Naive thymus-derived CD8-positive, alpha-beta T cell (primary cell): ENCODE measurements at regions not wholly inside any gene's neighbourhood (a gene's known extent, or its start where the extent isn't known, plus 50 kb on each side); places are given as distances from the start of the nearest gene placed in this dataset.
A peak's percentile ranks its signal among the peaks of the same experiment; 100 is the strongest.

ENCODE experiments used
- ATAC-seq, 2 donors: fragments of 150-1000 bp; cut with Tn5 transposase in 1 of 2; sonication (Bioruptor Pico), chemical (Tn5 transposase) in 1 of 2; 1 replicate in 1 of 2; 2 replicates in 1 of 2; pipeline ENCODE4 v1.10.0; 2021; ENCODE audit warnings: mild to moderate bottlenecking in 2 of 2, moderate library complexity in 2 of 2
- POLR2A ChIA-PET: fragments of 350-600 bp; sonication (Branson Sonifier 250); formaldehyde crosslinking; loops from one replicate; lab custom pipeline; 2021; ENCODE audit warnings: antibody characterized with exemption; lab: Charles Lee
- DNase-seq, 10 donors: peaks; one replicate each; pipeline versions ENCODE4 v3.0.0 to v3.0.0-alpha.2; 2020 to 2022
- H3K27ac Mint-ChIP-seq, 10 donors: one replicate each; pipeline ENCODE4 v1.8.0; 2020 to 2022; ENCODE audit warnings: mild to moderate bottlenecking in 10 of 10, mixed read lengths in 10 of 10, moderate library complexity in 4 of 10, inconsistent platforms in 1 of 10
- H3K27me3 Mint-ChIP-seq, 5 donors: one replicate each; pipeline ENCODE4 v1.8.0; 2021 to 2022; ENCODE audit warnings: mixed read lengths in 5 of 5
- H3K36me3 Mint-ChIP-seq, 3 donors: one replicate each; pipeline ENCODE4 v1.8.0; 2020 to 2022; ENCODE audit warnings: mixed read lengths in 3 of 3, mild to moderate bottlenecking in 2 of 3, inconsistent platforms in 1 of 3
- H3K4me1 Mint-ChIP-seq, 4 donors: one replicate each; pipeline ENCODE4 v1.8.0; 2021 to 2022; ENCODE audit warnings: mixed read lengths in 4 of 4
- H3K4me3 Mint-ChIP-seq, 10 donors: one replicate each; pipeline ENCODE4 v1.8.0; 2020 to 2022; ENCODE audit warnings: mild to moderate bottlenecking in 10 of 10, mixed read lengths in 10 of 10, moderate library complexity in 6 of 10, inconsistent platforms in 1 of 10
- H3K9me3 Mint-ChIP-seq, 9 donors: one replicate each; pipeline ENCODE4 v1.8.0; 2020 to 2022; ENCODE audit warnings: mixed read lengths in 9 of 9, mild to moderate bottlenecking in 3 of 9, inconsistent platforms in 1 of 9, moderate library complexity in 1 of 9

GRCh38 chr11:106464728-106465127 lies 387.3 kb downstream of the AASDHPPT start:
- Mint-ChIP-seq H3K36me3 (no peaks in the 10 kb centered on the region), H3K4me3 (no peak overlapping the region), H3K9me3 (peaks cover 0 to 29% (median 5%) of the 10 kb centered on the region in 9 donors), H3K4me1 (no peaks in the 10 kb centered on the region), H3K27ac (no peak overlapping the region), H3K27me3 (no peaks in the 10 kb centered on the region)
- ATAC-seq (no peak), DNase-seq (no peak)
- POLR2A ChIA-PET: no interaction called here

DNA sequence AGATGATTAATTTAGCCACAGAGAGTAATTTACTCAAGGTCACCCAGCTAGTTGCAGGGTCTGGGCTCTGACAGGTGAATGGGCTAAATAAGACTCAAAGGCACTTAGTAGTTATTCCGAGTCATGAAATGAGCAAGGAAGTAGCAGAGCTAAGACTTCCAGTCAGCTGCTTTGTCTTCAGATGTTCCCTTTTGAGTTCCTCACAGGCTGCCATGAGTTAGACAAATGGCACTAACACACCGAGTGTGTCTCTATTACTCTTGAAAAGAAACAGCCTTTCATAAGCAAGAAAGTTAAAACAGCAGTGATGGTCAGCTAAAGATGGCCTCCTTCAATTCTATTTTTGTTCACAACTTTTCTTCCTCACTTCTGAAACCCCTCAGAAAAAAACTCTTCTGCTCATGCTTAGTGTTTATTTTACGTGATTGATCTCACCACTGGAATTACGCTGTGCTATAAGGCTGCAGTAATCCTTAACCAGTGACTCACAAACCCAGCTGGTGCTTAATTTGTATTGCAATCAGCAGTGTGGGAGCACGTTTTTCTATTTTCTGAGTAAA lies 389.1 kb downstream of the AASDHPPT start:
- no peaks in the 10 kb centered on the region for H3K4me1 Mint-ChIP-seq
- peaks cover 0 to 33% (median 7%) of the 10 kb centered on the region in 9 donors for H3K9me3 Mint-ChIP-seq
- H3K36me3 Mint-ChIP-seq: no peaks in the 10 kb centered on the region
- DNase-seq: no peak
- POLR2A ChIA-PET: no interaction called here
- H3K27ac Mint-ChIP-seq: no peak overlapping the region
- H3K4me3 Mint-ChIP-seq: no peak overlapping the region
- ATAC-seq: no peak
- no peaks in the 10 kb centered on the region for H3K27me3 Mint-ChIP-seq

- ATAC-seq: no peak
- Mint-ChIP-seq H3K4me1 (no peaks in the 10 kb centered on the region), H3K27ac (no peak overlapping the region), H3K9me3 (peaks cover 0 to 27% (median 5%) of the 10 kb centered on the region in 9 donors), H3K27me3 (no peaks in the 10 kb centered on the region), H3K4me3 (no peak overlapping the region), H3K36me3 (no peaks in the 10 kb centered on the region)
- no peak for DNase-seq
- POLR2A ChIA-PET: no interaction called here
Measured at GRCh38 chr11:106467501-106467900, 390.0 kb downstream of the AASDHPPT start.

DNA sequence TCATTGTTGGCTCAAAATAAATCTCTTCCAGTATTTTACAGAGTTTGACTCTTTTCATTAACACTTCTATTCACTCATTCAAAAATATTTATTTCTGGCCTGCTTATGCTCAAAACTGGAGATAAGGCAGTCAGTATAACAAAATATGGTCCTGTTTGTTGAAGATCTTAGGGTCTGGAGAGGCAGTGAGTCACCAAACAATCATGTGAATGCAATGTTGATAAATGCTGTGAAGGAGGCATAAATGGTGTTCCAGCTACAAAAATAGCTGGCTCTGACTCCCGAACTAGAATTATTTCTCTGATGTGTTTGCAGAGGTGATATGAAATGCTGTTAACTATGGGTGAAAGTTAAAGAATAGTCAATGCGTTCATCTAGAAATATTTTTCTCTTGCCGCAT lies 390.6 kb downstream of the AASDHPPT start:
- DNase-seq: no peak
- Mint-ChIP-seq H3K9me3 (peaks cover 0 to 28% (median 5%) of the 10 kb centered on the region in 9 donors), H3K27ac (no peak overlapping the region), H3K36me3 (no peaks in the 10 kb centered on the region), H3K4me1 (no peaks in the 10 kb centered on the region), H3K27me3 (no peaks in the 10 kb centered on the region), H3K4me3 (no peak overlapping the region)
- no peak for ATAC-seq
- POLR2A ChIA-PET: no interaction called here

DNA sequence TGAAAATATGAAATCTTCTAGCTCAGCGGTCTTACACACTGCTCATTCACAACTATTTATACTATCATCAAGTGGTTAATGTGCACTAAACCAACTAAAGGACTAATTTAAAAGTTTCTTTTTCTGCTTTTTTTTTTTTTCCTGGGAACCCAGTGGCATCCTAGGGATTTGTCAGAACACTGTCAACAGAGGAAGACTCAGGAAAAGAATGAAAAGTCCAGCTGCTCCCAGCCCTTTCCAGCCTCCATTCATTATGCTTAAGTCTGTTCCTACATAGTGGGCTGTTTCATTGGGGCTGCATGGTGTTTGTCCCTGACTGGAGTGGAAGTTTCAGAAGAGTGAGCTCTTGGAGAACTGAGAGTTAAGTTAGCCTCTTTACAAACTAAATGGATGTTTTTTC lies 391.1 kb downstream of the AASDHPPT start:
- Mint-ChIP-seq H3K4me3 (no peak overlapping the region), H3K36me3 (no peaks in the 10 kb centered on the region), H3K27me3 (no peaks in the 10 kb centered on the region), H3K27ac (no peak overlapping the region), H3K4me1 (no peaks in the 10 kb centered on the region), H3K9me3 (peaks cover 0 to 29% (median 4%) of the 10 kb centered on the region in 9 donors)
- ATAC-seq (no peak), DNase-seq (no peak)
- POLR2A ChIA-PET: no interaction called here

- DNase-seq (no peak), ATAC-seq (no peak)
- POLR2A ChIA-PET: no interaction called here
- H3K36me3 Mint-ChIP-seq: no peaks in the 10 kb centered on the region
- no peaks in the 10 kb centered on the region for H3K4me1 Mint-ChIP-seq
- H3K27me3 Mint-ChIP-seq: no peaks in the 10 kb centered on the region
- no peak overlapping the region for H3K4me3 Mint-ChIP-seq
- H3K9me3 Mint-ChIP-seq: peaks cover 0 to 31% (median 2%) of the 10 kb centered on the region in 9 donors
- no peak overlapping the region for H3K27ac Mint-ChIP-seq
Measured at GRCh38 chr11:106470230-106470629, 392.8 kb downstream of the AASDHPPT start.

- Mint-ChIP-seq H3K9me3 (peaks cover 0 to 26% (median 2%) of the 10 kb centered on the region in 9 donors), H3K36me3 (no peaks in the 10 kb centered on the region), H3K27ac (peak overlapping the region in 1 of 10 donors; percentile 66), H3K4me3 (no peak overlapping the region), H3K4me1 (no peaks in the 10 kb centered on the region), H3K27me3 (no peaks in the 10 kb centered on the region)
- ATAC-seq (no peak), DNase-seq (no peak)
- POLR2A ChIA-PET: no interaction called here
Measured at GRCh38 chr11:106471276-106471675, 393.8 kb downstream of the AASDHPPT start.

GRCh38 chr11:106473089-106473722 lies 395.7 kb downstream of the AASDHPPT start:
- H3K27me3 Mint-ChIP-seq: no peaks in the 10 kb centered on the region
- ATAC-seq (no peak), DNase-seq (no peak)
- H3K4me3 Mint-ChIP-seq: no peak overlapping the region
- no peaks in the 10 kb centered on the region for H3K36me3 Mint-ChIP-seq
- no peaks in the 10 kb centered on the region for H3K4me1 Mint-ChIP-seq
- H3K27ac Mint-ChIP-seq: no peak overlapping the region
- POLR2A ChIA-PET: no interaction called here
- H3K9me3 Mint-ChIP-seq: peaks cover 0 to 23% (median 3%) of the 10 kb centered on the region in 9 donors

GRCh38 chr11:106474274-106474673 lies 396.8 kb downstream of the AASDHPPT start:
- Mint-ChIP-seq H3K4me1 (no peaks in the 10 kb centered on the region), H3K27ac (no peak overlapping the region), H3K4me3 (no peak overlapping the region), H3K36me3 (no peaks in the 10 kb centered on the region), H3K9me3 (peaks cover 0 to 21% (median 2%) of the 10 kb centered on the region in 9 donors), H3K27me3 (no peaks in the 10 kb centered on the region)
- POLR2A ChIA-PET: no interaction called here
- DNase-seq (no peak), ATAC-seq (no peak)

DNA sequence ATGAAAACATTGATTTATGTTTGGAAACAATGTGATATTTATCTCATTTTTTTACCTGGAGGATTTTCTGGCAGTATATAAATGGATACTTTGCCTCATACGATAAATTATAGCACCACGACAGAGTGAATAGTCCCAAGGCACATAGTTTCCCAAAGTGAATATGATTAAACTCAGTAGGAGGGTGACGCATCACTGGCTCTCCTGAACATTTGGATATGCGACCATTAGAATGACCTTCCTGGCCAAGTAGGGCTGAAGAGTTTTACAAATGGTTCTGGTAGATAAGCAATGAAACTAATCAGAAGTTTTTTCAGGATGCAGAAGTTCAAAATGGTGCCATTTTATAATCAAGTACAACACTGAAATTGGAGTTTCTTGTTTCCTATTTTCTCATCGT lies 397.7 kb downstream of the AASDHPPT start:
- Mint-ChIP-seq H3K36me3 (no peaks in the 10 kb centered on the region), H3K27ac (no peak overlapping the region), H3K27me3 (no peaks in the 10 kb centered on the region), H3K9me3 (peaks cover 0 to 21% (median 2%) of the 10 kb centered on the region in 9 donors), H3K4me3 (no peak overlapping the region), H3K4me1 (no peaks in the 10 kb centered on the region)
- no peak for DNase-seq
- no peak for ATAC-seq
- POLR2A ChIA-PET: no interaction called here

- Mint-ChIP-seq H3K36me3 (no peaks in the 10 kb centered on the region), H3K4me3 (no peak overlapping the region), H3K9me3 (peaks cover 0 to 17% (median 0%) of the 10 kb centered on the region in 9 donors), H3K27ac (no peak overlapping the region), H3K27me3 (no peaks in the 10 kb centered on the region), H3K4me1 (no peaks in the 10 kb centered on the region)
- no peak for ATAC-seq
- POLR2A ChIA-PET: no interaction called here
- no peak for DNase-seq
Measured at GRCh38 chr11:106477776-106478175, 400.3 kb downstream of the AASDHPPT start.

DNA sequence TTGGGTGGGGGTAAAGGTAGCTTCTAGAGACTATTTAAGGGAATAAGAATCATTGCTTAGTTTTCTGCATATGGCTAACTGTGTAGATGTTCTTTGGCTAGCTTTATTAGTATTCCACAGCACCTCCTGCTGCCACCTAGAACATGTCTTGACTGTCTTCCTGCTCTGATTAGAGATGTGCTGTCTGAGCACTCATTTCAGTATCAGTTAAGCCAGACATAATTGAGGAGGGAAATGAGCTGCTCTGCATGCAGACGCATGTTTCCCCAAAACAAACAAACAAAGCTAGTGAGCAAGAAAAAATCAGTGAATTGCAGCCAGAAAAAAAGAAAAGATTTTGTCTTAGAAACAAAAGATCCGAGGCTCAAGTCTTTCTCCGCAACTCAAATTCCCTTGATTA lies 402.2 kb downstream of the AASDHPPT start:
- Mint-ChIP-seq H3K4me3 (no peak overlapping the region), H3K4me1 (no peaks in the 10 kb centered on the region), H3K27me3 (no peaks in the 10 kb centered on the region), H3K9me3 (peaks cover 0 to 10% (median 0%) of the 10 kb centered on the region in 9 donors), H3K36me3 (no peaks in the 10 kb centered on the region), H3K27ac (no peak overlapping the region)
- ATAC-seq (no peak), DNase-seq (no peak)
- POLR2A ChIA-PET: no interaction called here

- H3K9me3 Mint-ChIP-seq: peaks cover 0 to 10% (median 0%) of the 10 kb centered on the region in 9 donors
- DNase-seq (no peak), ATAC-seq (no peak)
- no peaks in the 10 kb centered on the region for H3K27me3 Mint-ChIP-seq
- no peak overlapping the region for H3K27ac Mint-ChIP-seq
- H3K36me3 Mint-ChIP-seq: no peaks in the 10 kb centered on the region
- no peak overlapping the region for H3K4me3 Mint-ChIP-seq
- H3K4me1 Mint-ChIP-seq: no peaks in the 10 kb centered on the region
- POLR2A ChIA-PET: no interaction called here
Measured at GRCh38 chr11:106480581-106481190, 403.2 kb downstream of the AASDHPPT start.
